Stromal cell of bone marrow (primary cell): ENCODE measurements at regions not wholly inside any gene's neighbourhood (a gene's known extent, or its start where the extent isn't known, plus 50 kb on each side); places are given as distances from the start of the nearest gene placed in this dataset.

ENCODE experiments used
- DNase-seq: peaks from one replicate; pipeline ENCODE4 v3.0.0-alpha.2; 2012; ENCODE audit warnings: low read depth

GRCh38 chr1:82686774-82687173 is 886.0 kb downstream of the ADGRL2 start:
- DNase-seq, result no peak

- no peak for DNase-seq
Measured at GRCh38 chr1:82646888-82647287, 846.2 kb downstream of the ADGRL2 start.

- no peak for DNase-seq
Measured at GRCh38 chr1:82646336-82646735, 845.6 kb downstream of the ADGRL2 start.

- DNase-seq, result no peak
Measured at GRCh38 chr1:82644186-82644915, 843.6 kb downstream of the ADGRL2 start.

- no peak for DNase-seq
Measured at GRCh38 chr1:82640352-82640751, 839.6 kb downstream of the ADGRL2 start.

- no peak for DNase-seq
Measured at GRCh38 chr1:82634266-82634665, 833.5 kb downstream of the ADGRL2 start.

GRCh38 chr1:82632155-82632554 is 831.4 kb downstream of the ADGRL2 start:
- no peak for DNase-seq

- DNase-seq, result no peak
Measured at GRCh38 chr1:82628887-82629286, 828.2 kb downstream of the ADGRL2 start.

GRCh38 chr1:82625537-82625936 is 824.8 kb downstream of the ADGRL2 start:
- no peak for DNase-seq

GRCh38 chr1:82621076-82621475 is 820.3 kb downstream of the ADGRL2 start:
- DNase-seq, result no peak

- DNase-seq, result no peak
Measured at GRCh38 chr1:82614090-82614489, 813.4 kb downstream of the ADGRL2 start.

- no peak for DNase-seq
Measured at GRCh38 chr1:82612986-82613385, 812.3 kb downstream of the ADGRL2 start.

GRCh38 chr1:82606546-82606945 is 805.8 kb downstream of the ADGRL2 start:
- DNase-seq, result no peak

GRCh38 chr1:82604524-82604923 is 803.8 kb downstream of the ADGRL2 start:
- no peak for DNase-seq

- no peak for DNase-seq
Measured at GRCh38 chr1:82600314-82600713, 799.6 kb downstream of the ADGRL2 start.

- no peak for DNase-seq
Measured at GRCh38 chr1:82598812-82599211, 798.1 kb downstream of the ADGRL2 start.

GRCh38 chr1:82598337-82598736 is 797.6 kb downstream of the ADGRL2 start:
- no peak for DNase-seq

GRCh38 chr1:82597649-82598048 is 796.9 kb downstream of the ADGRL2 start:
- no peak for DNase-seq

- DNase-seq, result no peak
Measured at GRCh38 chr1:82597141-82597540, 796.4 kb downstream of the ADGRL2 start.

- no peak for DNase-seq
Measured at GRCh38 chr1:82593561-82593960, 792.8 kb downstream of the ADGRL2 start.

- DNase-seq, result no peak
Measured at GRCh38 chr1:82589588-82589987, 788.9 kb downstream of the ADGRL2 start.

GRCh38 chr1:82587371-82587770 is 786.6 kb downstream of the ADGRL2 start:
- DNase-seq, result no peak

- no peak for DNase-seq
Measured at GRCh38 chr1:82586473-82586872, 785.7 kb downstream of the ADGRL2 start.

GRCh38 chr1:82582347-82582746 is 781.6 kb downstream of the ADGRL2 start:
- DNase-seq, result no peak
